Hepatocyte (in vitro differentiated cells): ENCODE measurements at regions not wholly inside any gene's neighbourhood (a gene's known extent, or its start where the extent isn't known, plus 50 kb on each side); places are given as distances from the start of the nearest gene placed in this dataset.

Experiments
- DNase-seq: peaks from one replicate; pipeline ENCODE4 v3.0.0-alpha.2; 2016; ENCODE audit warnings: low spot score
- H2AFZ ChIP-seq: fragments of 200-600 bp; sonication (generic); 2 replicates; pipeline ENCODE4 v1.6.0; 2016; ENCODE audit warnings: antibody characterized with exemption, mild to moderate bottlenecking
- H3K27ac ChIP-seq: fragments of 200-600 bp; sonication (generic); 2 replicates; pipeline ENCODE4 v1.5.1; 2016; ENCODE audit warnings: mild to moderate bottlenecking
- H3K27me3 ChIP-seq: fragments of 200-600 bp; sonication (generic); 2 replicates; pipeline ENCODE4 v1.6.1; 2016
- H3K36me3 ChIP-seq: fragments of 200-600 bp; sonication (generic); replicated peaks from 2 replicates; pipeline ENCODE4 v1.5.1; 2016; ENCODE audit warnings: low read depth; ENCODE audit not compliant: insufficient read depth
- H3K4me1 ChIP-seq: fragments of 200-600 bp; sonication (generic); 2 replicates; pipeline ENCODE4 v1.5.1; 2016; ENCODE audit warnings: mild to moderate bottlenecking, moderate library complexity; ENCODE audit not compliant: insufficient read depth
- H3K4me2 ChIP-seq: fragments of 200-600 bp; sonication (generic); 2 replicates; pipeline ENCODE4 v1.6.0; 2016
- H3K4me3 ChIP-seq: fragments of 200-600 bp; sonication (generic); 2 replicates; pipeline ENCODE4 v1.5.1; 2016; ENCODE audit warnings: mild to moderate bottlenecking
- H3K79me2 ChIP-seq: fragments of 200-600 bp; sonication (generic); 2 replicates; pipeline ENCODE4 v1.6.0; 2017; ENCODE audit warnings: mild to moderate bottlenecking
- H3K9me2 ChIP-seq: fragments of 200-600 bp; sonication (generic); replicated peaks from 2 replicates; pipeline ENCODE4 v1.6.0; 2017; ENCODE audit warnings: mild to moderate bottlenecking; ENCODE audit not compliant: insufficient read depth
- H3K9me3 ChIP-seq: fragments of 200-600 bp; sonication (generic); 2 replicates; pipeline ENCODE4 v1.5.1; 2016; ENCODE audit warnings: low read depth, mild to moderate bottlenecking
- H4K20me1 ChIP-seq: fragments of 200-600 bp; sonication (generic); 2 replicates; pipeline ENCODE4 v1.6.0; 2016; ENCODE audit warnings: mild to moderate bottlenecking; ENCODE audit not compliant: insufficient read depth, poor library complexity, severe bottlenecking
- EZH2 ChIP-seq: fragments of 200-600 bp; sonication (generic); IDR thresholded peaks from 2 replicates; pipeline ENCODE4 v1.6.1; 2016; ENCODE audit warnings: antibody characterized with exemption, mild to moderate bottlenecking, borderline replicate concordance
- EZH2phosphoT487 ChIP-seq: fragments of 200-600 bp; sonication (generic); IDR thresholded peaks from one replicate; pipeline ENCODE4 v1.6.1; 2018; ENCODE audit warnings: antibody characterized with exemption, mild to moderate bottlenecking, low read depth, moderate library complexity; ENCODE audit not compliant: unreplicated experiment, severe bottlenecking
- WGBS: methylation state at CpG from one replicate; pipeline ENCODE4 v1.1.6; 2016; ENCODE audit warnings: low lambda C conversion rate; ENCODE audit errors: missing lambda C conversion rate; 5-methylcytosine and 5-hydroxymethylcytosine counted together
- TF ChIP-seq, protein P1 (sequence below): fragments of 200-600 bp; sonication (generic); IDR thresholded peaks from 2 replicates; pipeline ENCODE4 v1.5.1; 2016; ENCODE audit warnings: antibody characterized with exemption, mild to moderate bottlenecking; ENCODE audit not compliant: poor library complexity

DNA sequence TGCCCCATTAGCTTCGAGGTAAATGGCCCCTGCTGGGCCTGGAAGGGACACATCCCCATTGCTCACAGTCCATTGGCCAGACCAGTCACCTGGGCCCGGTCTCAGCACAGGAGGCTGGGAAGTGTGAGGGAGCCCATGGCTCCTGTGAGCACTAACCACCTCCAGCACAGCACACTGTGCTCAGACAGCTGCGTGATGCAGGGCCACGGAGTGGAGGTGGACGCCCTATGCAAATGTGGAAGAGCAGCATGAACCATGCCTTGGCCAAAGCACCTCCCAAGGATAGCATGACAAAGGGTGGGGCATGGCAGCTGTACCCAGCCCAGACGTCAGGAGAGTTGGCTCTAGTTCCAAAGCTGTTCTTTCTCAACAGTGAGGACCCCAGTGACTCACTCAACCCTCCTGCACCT, 120.1 kb upstream of the ZMIZ1 start:
- Histone ChIP-seq H3K27ac (no peak overlapping the region), H3K79me2 (no peaks in the 10 kb centered on the region), H3K4me1 (peaks cover 25% of the 10 kb centered on the region), H2AFZ (no peak overlapping the region), H4K20me1 (no peaks in the 10 kb centered on the region), H3K4me2 (no peak overlapping the region), H3K4me3 (no peak overlapping the region), H3K9me2 (no peaks in the 10 kb centered on the region), H3K27me3 (no peaks in the 10 kb centered on the region), H3K36me3 (no peaks in the 10 kb centered on the region), H3K9me3 (no peaks in the 10 kb centered on the region)
- TF ChIP-seq, protein P1, sequence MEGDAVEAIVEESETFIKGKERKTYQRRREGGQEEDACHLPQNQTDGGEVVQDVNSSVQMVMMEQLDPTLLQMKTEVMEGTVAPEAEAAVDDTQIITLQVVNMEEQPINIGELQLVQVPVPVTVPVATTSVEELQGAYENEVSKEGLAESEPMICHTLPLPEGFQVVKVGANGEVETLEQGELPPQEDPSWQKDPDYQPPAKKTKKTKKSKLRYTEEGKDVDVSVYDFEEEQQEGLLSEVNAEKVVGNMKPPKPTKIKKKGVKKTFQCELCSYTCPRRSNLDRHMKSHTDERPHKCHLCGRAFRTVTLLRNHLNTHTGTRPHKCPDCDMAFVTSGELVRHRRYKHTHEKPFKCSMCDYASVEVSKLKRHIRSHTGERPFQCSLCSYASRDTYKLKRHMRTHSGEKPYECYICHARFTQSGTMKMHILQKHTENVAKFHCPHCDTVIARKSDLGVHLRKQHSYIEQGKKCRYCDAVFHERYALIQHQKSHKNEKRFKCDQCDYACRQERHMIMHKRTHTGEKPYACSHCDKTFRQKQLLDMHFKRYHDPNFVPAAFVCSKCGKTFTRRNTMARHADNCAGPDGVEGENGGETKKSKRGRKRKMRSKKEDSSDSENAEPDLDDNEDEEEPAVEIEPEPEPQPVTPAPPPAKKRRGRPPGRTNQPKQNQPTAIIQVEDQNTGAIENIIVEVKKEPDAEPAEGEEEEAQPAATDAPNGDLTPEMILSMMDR = no peak
- TF ChIP-seq EZH2 (no peak), EZH2phosphoT487 (no peak)
- no peak for DNase-seq
- 87% methylated on average over 6 of the region's 6 CpGs for WGBS

DNA sequence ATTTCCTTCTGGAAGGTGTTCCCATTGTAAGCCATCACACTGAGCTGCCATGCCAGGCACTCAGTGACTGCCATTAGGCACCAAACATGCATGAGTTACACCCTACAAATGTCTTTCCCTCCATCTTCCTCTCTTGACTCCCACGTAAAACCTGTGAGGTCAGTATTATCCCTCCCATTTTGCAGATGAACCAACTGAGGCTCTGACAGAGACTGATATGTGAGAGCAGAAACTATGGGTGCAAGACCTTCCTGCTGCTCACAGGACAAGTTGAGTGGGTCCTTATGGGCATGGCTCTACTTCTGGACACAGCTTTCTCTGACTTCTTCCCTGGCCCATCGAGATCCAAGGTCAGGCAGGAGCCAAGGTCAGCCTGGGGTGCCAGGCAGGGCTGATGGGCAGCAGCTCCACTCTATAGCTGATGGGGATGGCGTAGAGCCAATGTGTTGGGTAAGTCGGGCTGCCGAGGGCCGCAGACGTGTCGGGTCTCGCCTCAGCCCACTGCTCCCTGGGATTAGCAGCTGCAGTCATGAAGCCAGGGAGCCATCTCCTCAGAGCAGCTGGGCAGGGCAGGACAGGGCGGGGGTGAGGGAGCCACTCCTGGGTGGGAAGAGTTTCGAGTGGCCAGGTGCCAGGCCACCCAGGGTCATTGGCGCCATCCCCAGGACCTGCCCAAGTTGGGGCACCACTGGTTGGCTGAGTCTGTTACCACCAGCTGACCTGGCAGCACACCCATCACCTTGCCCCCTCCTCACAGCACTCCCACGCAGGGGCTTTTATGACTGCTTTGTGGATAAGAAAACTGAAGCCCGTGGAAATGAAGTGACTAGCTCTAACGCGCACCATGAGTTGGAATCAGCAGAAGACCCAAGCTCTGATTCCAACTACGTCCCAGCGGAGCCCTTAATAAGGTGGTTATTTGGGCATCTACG, 117.8 kb upstream of the ZMIZ1 start:
- Histone ChIP-seq H3K4me3 (no peak overlapping the region), H2AFZ (no peak overlapping the region), H3K9me2 (no peaks in the 10 kb centered on the region), H3K9me3 (no peaks in the 10 kb centered on the region), H3K4me2 (no peak overlapping the region), H3K4me1 (peaks cover 7% of the 10 kb centered on the region), H3K27ac (no peak overlapping the region), H3K79me2 (no peaks in the 10 kb centered on the region), H3K27me3 (no peaks in the 10 kb centered on the region), H3K36me3 (no peaks in the 10 kb centered on the region), H4K20me1 (no peaks in the 10 kb centered on the region)
- TF ChIP-seq, protein P1 = no peak
- TF ChIP-seq EZH2 = no peak
- TF ChIP-seq EZH2phosphoT487 = no peak
- no peak for DNase-seq
- 84% methylated on average over 19 of the region's 19 CpGs for WGBS

DNA sequence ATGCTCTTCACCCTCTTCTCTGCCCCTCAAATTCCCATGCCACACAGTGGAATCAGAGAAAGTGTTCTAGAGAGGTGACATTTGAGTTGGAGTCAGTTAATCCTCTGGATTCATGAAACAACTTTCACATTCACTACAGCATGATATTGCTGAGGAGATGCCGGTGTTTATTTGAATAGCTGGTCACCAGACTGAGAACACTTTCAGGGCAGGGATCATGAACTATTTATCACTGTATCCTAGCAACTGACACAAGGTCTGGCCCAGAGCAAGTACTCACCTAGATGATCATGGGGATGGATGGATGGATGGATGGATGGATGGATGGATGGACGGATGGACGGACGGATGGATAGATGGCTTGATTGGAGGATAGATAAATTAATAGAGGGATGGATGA, 116.7 kb upstream of the ZMIZ1 start:
- Histone ChIP-seq H3K27me3 (no peaks in the 10 kb centered on the region), H3K9me3 (no peaks in the 10 kb centered on the region), H3K36me3 (no peaks in the 10 kb centered on the region), H3K4me2 (no peak overlapping the region), H4K20me1 (no peaks in the 10 kb centered on the region), H2AFZ (no peak overlapping the region), H3K79me2 (no peaks in the 10 kb centered on the region), H3K27ac (no peak overlapping the region), H3K4me3 (no peak overlapping the region), H3K9me2 (no peaks in the 10 kb centered on the region), H3K4me1 (no peaks in the 10 kb centered on the region)
- TF ChIP-seq, protein P1 = no peak
- TF ChIP-seq EZH2 = no peak
- no peak for TF ChIP-seq EZH2phosphoT487
- DNase-seq = no peak
- 86% methylated on average over 4 of the region's 4 CpGs for WGBS
